Left renal cortex interstitium (tissue), 4 donors: ENCODE measurements at regions not wholly inside any gene's neighbourhood (a gene's known extent, or its start where the extent isn't known, plus 50 kb on each side); places are given as distances from the start of the nearest gene placed in this dataset.
"Not testable (repeated sequence)": the region's sequence is repeated elsewhere in the genome, so short reads cannot be mapped to it uniquely, and the experiment has no call there.

ENCODE experiments used
- DNase-seq, 4 donors: peaks; one replicate each; pipeline ENCODE4 v3.0.0-alpha.2; 2013; ENCODE audit warnings: low read depth in 4 of 4, low spot score in 2 of 4, missing footprints in 1 of 4

DNA sequence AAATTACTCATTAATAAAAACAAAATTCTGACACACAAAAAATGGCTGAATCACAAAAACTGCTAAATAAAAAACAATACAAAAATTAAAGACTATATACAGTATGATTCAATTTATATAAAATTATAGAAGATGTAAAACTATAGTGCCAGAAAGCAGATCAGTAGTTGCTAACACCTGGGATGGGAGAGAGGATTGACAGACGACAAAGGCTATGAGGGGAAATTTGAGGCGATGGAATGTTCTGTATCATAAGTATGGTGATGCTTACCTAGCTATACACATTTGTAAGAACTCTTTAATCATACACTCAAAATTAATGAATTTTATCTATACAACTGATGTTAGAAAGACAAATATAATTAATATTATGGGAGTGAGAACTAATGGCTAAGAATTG lies 247.9 kb upstream of the GJE1 start:
- DNase-seq, result no peak

GRCh38 chr6:141878686-141879085 lies 254.0 kb upstream of the GJE1 start:
- no peak for DNase-seq

DNA sequence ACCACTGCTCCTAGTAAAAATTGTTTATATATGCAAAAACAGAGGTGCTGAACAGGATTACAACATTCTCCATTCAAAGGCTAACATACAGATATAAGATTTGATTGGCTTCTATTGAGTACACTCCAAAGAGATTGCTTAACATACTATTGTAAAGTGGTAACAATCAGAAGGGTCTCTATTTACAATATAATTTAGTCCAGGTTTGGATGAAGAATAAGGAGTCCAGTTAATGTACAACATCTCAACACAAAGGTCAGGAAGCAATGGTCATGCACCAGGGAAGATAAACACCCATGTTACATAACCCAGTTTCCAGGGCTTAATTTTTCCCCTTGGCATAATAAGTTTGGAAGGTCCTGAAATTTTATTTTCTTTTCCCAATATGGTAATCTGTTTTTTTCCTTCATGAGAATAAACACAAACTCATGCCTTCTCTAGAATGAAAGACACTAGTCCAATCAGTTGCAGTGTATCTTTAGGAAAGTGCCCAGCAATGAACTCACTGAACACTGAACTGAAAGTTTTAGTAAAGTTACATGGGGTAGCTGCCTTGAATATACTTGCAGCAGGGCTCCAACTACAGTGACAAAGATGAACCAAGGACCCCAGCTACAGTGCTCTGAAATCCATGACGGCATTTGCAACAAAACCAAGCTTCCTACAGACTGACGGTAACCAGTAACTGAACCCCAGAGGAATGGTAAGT lies 255.3 kb upstream of the GJE1 start:
- peak in 1 of 4 donors; percentile 8 for DNase-seq

DNA sequence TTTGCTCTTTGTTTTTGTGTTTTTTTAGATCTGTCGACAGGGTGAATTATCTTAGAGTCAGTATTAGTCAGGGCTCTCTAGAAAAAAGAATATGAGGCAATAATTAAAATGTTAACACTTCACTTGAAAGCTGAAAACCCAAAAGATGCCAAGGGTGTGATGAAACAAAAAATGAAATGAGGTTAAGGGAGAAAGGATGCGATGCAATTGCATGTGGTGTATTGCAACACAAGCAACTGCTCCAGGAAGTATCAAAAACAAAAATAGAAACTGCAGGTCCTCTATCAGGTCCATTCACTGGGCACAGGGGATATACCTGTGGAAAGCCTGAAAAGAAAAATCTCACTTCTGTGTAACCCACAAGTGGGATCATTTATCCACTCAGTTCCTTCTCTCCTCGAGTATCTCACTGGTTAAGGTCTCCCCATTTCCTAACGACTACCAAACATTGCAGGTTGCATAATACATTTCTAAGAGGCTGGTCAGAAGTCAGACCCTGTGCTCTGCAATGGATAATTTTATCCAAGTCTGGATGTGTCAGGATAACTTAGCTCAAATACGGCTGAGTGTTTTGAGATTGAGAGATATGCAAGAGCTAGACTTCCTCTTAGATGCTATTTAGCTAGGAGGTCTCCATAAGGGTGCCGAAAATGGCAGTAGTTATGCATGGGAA lies 257.7 kb upstream of the GJE1 start:
- no peak for DNase-seq

GRCh38 chr6:141869509-141869908 lies 263.2 kb upstream of the GJE1 start:
- not testable (repeated sequence) for DNase-seq

GRCh38 chr6:141867767-141868166 lies 265.0 kb upstream of the GJE1 start:
- DNase-seq, result no peak

GRCh38 chr6:141866731-141867497 lies 265.8 kb upstream of the GJE1 start:
- DNase-seq, result no peak

- no peak for DNase-seq
These were observed 281.7 kb upstream of the GJE1 start for GRCh38 chr6:141851063-141851462.

- DNase-seq, result no peak
These were observed 284.5 kb upstream of the GJE1 start for GRCh38 chr6:141848029-141848890.

DNA sequence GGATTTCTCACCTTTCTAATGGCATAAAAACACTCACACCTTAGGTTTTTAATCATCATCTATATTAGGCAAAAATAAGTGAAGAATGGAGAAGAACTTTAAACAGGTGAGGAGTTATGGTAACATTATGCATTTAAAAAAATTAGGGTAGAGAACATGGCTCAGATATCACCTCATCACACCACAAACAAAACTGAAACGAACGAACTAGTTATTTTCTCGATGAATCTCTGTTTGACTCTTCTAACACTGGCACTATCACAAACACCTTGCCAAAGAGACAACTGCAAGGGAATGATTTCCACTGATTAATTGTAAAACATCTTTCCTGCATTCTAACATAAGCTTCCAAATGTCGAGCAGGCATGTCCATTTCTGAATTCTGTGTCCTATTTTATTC lies 286.1 kb upstream of the GJE1 start:
- no peak for DNase-seq

DNA sequence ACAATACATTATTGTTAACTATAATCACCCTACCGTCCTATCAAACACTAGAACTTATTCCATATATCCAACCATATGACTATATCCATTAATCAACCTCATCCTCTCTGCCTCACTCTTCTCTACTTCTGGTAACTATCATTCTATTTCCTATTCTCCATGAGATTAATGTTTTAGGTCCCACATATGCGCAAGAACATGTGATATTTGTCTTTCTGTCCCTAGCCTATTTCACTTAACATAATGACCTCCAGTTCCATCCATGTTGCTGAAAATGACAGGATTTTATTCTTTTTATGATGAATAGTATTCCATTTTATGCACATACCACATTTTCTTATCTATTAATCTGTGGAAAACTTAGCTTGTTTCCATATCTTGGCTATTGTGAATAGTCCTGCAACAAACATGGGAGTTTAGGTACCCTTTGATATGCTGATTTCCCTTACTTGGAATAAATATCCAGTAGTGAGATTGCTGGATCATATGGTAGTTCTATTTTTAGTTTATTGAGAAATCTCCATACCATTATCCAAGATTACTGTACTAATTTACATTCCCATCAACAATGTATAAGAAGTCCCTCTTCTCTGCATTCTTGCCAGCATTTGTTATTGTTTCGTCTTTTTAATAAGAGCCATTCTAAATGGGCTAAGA lies 289.4 kb upstream of the GJE1 start:
- DNase-seq, result no peak

DNA sequence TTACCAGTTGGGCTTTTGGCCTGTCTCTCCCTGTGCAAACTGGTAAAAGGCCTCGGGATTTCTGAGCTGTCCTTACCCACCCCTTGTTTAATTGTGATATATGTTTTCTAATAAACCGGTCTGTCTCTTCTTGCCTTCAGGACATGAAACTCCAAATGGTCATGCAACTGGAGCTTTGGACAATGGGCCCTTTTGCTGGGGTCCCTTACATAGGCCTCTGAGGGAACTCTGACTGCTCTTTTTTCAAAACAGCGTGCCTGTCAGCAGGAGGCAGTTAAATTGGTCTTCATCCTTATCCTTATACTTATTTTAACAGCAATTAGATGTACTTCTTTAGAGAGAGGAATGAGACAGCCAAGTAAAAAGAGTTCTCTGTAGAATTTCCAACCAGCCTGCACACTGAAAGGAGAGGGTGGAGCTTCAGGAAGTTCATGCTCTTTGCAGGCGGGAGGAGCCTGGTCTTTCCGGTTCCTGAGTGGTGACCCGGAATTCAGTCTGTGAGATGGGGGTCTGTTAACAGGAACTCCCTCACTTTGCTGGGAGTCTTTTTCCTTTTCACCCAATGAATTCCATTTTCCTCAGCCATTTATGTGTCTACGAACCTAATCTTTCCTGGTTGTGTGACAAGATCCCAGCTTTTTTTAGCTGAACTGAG lies 299.6 kb upstream of the GJE1 start:
- no peak for DNase-seq

DNA sequence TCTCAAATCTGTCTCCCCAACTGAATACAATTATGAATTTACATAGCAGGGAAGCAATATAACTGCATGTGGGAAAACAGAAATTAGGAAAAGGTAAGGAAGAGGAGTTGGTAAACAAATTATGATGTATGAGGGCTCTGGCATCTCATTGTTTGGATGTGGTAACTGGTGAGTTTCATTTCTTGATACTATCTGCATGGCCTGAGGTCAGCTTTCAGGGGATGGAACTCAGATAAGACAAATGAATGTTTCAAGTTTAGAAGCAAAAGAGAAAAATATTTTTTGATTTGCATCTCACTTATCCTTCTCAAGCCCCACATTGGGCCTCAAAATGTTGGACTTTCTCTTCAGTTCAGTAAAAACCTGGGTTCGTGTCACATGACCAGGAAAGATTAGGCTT lies 302.2 kb upstream of the GJE1 start:
- no peak for DNase-seq

DNA sequence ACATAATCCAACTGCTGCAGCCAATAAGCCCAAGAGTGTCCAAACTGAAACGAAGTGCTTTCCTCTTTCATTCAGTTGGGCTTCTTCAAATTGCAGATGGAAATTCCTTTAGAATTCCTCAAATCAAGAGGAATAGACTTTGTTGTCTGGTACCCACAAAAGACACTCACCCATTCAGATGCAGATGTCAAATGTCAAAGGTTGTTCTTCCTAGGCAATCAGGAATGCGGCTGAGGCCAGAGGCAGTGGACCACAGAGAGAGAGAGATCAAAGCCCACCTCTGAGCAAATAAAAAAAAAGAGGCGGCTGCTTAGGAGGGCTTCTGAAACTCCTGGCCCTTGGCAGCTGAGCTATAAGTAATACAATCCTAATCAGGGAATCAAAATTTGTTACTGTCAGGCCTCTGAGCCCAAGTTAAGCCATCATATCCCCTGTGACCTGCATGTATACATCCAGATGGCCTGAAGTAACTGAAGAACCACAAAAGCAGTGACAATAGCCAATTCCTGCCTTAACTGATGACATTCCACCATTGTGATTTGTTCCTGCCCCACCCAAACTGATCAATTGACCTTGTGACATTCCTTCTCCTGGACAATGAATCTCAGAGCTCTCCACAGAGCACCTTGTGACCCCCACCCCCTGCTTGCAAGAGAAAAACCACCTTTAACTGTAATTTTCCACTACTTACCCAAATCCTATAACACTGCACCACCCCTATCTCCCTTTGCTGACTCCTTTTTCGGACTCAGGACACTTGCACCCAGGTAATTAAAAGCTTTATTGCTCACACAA lies 303.0 kb upstream of the GJE1 start:
- DNase-seq, result no peak

DNA sequence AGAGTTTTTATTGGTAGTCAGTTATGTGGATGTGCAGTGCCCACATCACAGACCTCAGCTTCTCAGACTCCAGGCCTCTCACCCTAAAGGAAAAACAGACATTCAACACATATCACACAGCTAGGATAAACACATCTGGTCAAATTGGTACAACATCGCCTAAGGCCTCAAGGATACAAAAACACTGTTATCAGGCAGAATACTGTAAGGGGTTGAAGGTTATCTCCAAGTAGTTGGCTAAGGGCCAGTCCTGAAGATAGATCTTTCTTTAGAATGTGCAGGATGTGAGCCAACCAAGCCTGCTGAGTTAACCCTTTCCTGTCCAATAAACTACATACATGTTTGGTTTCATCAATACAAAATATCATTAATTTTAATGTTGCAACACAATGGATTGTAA lies 308.4 kb upstream of the GJE1 start:
- DNase-seq, result no peak

- not testable (repeated sequence) for DNase-seq
These were observed 317.7 kb upstream of the GJE1 start for GRCh38 chr6:141815039-141815438.

DNA sequence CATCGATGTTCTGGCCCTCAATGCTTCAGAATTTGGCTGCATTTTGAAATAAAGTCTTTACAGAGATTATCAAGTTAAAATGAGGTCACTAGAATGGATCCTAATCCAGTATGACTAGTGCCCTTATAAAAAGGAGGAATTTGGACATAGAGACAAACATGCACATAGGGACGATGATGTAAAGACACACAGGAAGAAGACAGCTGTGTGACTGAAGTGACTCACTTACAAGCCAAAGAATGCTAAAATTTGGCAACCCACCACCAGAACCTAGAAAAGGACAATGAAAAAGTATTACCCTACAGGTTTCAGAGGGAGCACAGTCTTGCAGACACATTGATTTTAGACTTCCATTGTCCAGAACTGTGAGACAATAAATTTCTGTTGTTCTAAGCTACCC lies 322.8 kb upstream of the GJE1 start:
- DNase-seq, result no peak

- DNase-seq, result no peak
These were observed 324.1 kb upstream of the GJE1 start for GRCh38 chr6:141808662-141809061.

GRCh38 chr6:141800973-141801372 lies 331.8 kb upstream of the GJE1 start:
- DNase-seq, result not testable (repeated sequence)
